Effector CD4-positive, alpha-beta T cell (primary cell): ENCODE measurements at regions not wholly inside any gene's neighbourhood (a gene's known extent, or its start where the extent isn't known, plus 50 kb on each side); places are given as distances from the start of the nearest gene placed in this dataset.

Experiments used
- DNase-seq: peaks from one replicate; pipeline ENCODE4 v3.0.0-alpha.2; 2020

GRCh38 chrY:15510984-15511650 lies 986.8 kb downstream of the NLGN4Y start:
- DNase-seq = no peak

GRCh38 chrY:15535131-15535530 lies 1010.8 kb downstream of the NLGN4Y start:
- DNase-seq = no peak

- no peak for DNase-seq
These were observed 1011.6 kb downstream of the NLGN4Y start for GRCh38 chrY:15535784-15536511.

GRCh38 chrY:15540516-15540915 lies 1016.2 kb downstream of the NLGN4Y start:
- DNase-seq = no peak

GRCh38 chrY:15546177-15546754 lies 1021.9 kb downstream of the NLGN4Y start:
- DNase-seq = no peak

GRCh38 chrY:15552074-15552473 lies 1027.7 kb downstream of the NLGN4Y start:
- no peak for DNase-seq

- DNase-seq = no peak
These were observed 1030.7 kb downstream of the NLGN4Y start for GRCh38 chrY:15554991-15555390.

- no peak for DNase-seq
These were observed 1034.8 kb downstream of the NLGN4Y start for GRCh38 chrY:15559169-15559568.

- no peak for DNase-seq
These were observed 1036.5 kb downstream of the NLGN4Y start for GRCh38 chrY:15560840-15561239.

- DNase-seq = no peak
These were observed 1037.4 kb downstream of the NLGN4Y start for GRCh38 chrY:15561501-15562289.

GRCh38 chrY:15577886-15578285 lies 1053.6 kb downstream of the NLGN4Y start:
- DNase-seq = no peak

- no peak for DNase-seq
These were observed 1054.4 kb downstream of the NLGN4Y start for GRCh38 chrY:15578761-15579160.

GRCh38 chrY:15579245-15579644 lies 1054.9 kb downstream of the NLGN4Y start:
- no peak for DNase-seq

GRCh38 chrY:15583111-15583510 lies 1058.8 kb downstream of the NLGN4Y start:
- DNase-seq = no peak

GRCh38 chrY:15592957-15593356 lies 1068.6 kb downstream of the NLGN4Y start:
- no peak for DNase-seq

- no peak for DNase-seq
These were observed 1069.3 kb downstream of the NLGN4Y start for GRCh38 chrY:15593476-15594160.

- no peak for DNase-seq
These were observed 1069.8 kb downstream of the NLGN4Y start for GRCh38 chrY:15594179-15594578.

GRCh38 chrY:15600565-15600964 lies 1076.2 kb downstream of the NLGN4Y start:
- DNase-seq = no peak

- no peak for DNase-seq
These were observed 1100.0 kb downstream of the NLGN4Y start for GRCh38 chrY:15624370-15624769.

- no peak for DNase-seq
These were observed 1100.6 kb downstream of the NLGN4Y start for GRCh38 chrY:15624928-15625327.

- no peak for DNase-seq
These were observed 1123.9 kb downstream of the NLGN4Y start for GRCh38 chrY:15648198-15648597.

GRCh38 chrY:15650056-15650455 lies 1125.7 kb downstream of the NLGN4Y start:
- DNase-seq = no peak

- DNase-seq = no peak
These were observed 1164.2 kb downstream of the NLGN4Y start for GRCh38 chrY:15688531-15688930.
